ENCODE measurements at regions not wholly inside any gene's neighbourhood (a gene's known extent, or its start where the extent isn't known, plus 50 kb on each side); places are given as distances from the start of the nearest gene placed in this dataset.

GRCh38 chr4:101471201-101471600 is 123.9 kb upstream of the PPP3CA start:
- TF ChIP-seq POLR2AphosphoS5 (IDR thresholded peaks at IDR 0.05) = no peak
- no peak for TF ChIP-seq CTCF (IDR thresholded peaks at IDR 0.05)

Measured in transverse colon (tissue), 4 donors.